AG10803 (cell line): ENCODE measurements at regions not wholly inside any gene's neighbourhood (a gene's known extent, or its start where the extent isn't known, plus 50 kb on each side); places are given as distances from the start of the nearest gene placed in this dataset.

Experiments
- DNase-seq: peaks from one replicate; pipeline ENCODE4 v3.0.0; 2010; ENCODE audit warnings: low read depth
- H3K4me3 ChIP-seq: 2 replicates; pipeline ENCODE4 v1.5.1; 2011; ENCODE audit warnings: mild to moderate bottlenecking, low read length, control low read depth
- CTCF ChIP-seq: conservative IDR thresholded peaks from 2 replicates; pipeline ENCODE4 v1.5.1; 2011; ENCODE audit warnings: mild to moderate bottlenecking, low read length, control low read depth, inconsistent platforms

- DNase-seq, result no peak
- no peak overlapping the region for H3K4me3 ChIP-seq
- no peak for TF ChIP-seq CTCF
These were observed 1323.3 kb downstream of the LRFN5 start for GRCh38 chr14:42929806-42930480.

GRCh38 chr14:42927313-42927712 lies 1320.6 kb downstream of the LRFN5 start:
- no peak for TF ChIP-seq CTCF
- no peak overlapping the region for H3K4me3 ChIP-seq
- DNase-seq, result no peak

GRCh38 chr14:42921901-42922300 lies 1315.2 kb downstream of the LRFN5 start:
- H3K4me3 ChIP-seq, result no peak overlapping the region

GRCh38 chr14:42918615-42919014 lies 1311.9 kb downstream of the LRFN5 start:
- no peak for TF ChIP-seq CTCF
- no peak for DNase-seq
- no peak overlapping the region for H3K4me3 ChIP-seq

More at GRCh38 chr14:42921901-42922300, 1315.2 kb downstream of the LRFN5 start:
- DNase-seq, result no peak
- no peak for TF ChIP-seq CTCF

- no peak for DNase-seq
These were observed 1305.0 kb downstream of the LRFN5 start for GRCh38 chr14:42911642-42912041.

GRCh38 chr14:42909659-42910058 lies 1303.0 kb downstream of the LRFN5 start:
- no peak for DNase-seq
- no peak overlapping the region for H3K4me3 ChIP-seq
- TF ChIP-seq CTCF, result no peak

More at GRCh38 chr14:42911642-42912041, 1305.0 kb downstream of the LRFN5 start:
- TF ChIP-seq CTCF, result no peak
- H3K4me3 ChIP-seq, result no peak overlapping the region

- TF ChIP-seq CTCF, result no peak
- no peak overlapping the region for H3K4me3 ChIP-seq
- DNase-seq, result no peak
These were observed 1286.5 kb downstream of the LRFN5 start for GRCh38 chr14:42893183-42893582.
